Nephron (organoid): ENCODE measurements at regions not wholly inside any gene's neighbourhood (a gene's known extent, or its start where the extent isn't known, plus 50 kb on each side); places are given as distances from the start of the nearest gene placed in this dataset.

Source experiments
- H3K27ac Mint-ChIP-seq, 3 experiments: 2 replicates each; pipeline ENCODE4 v1.8.0; 2020; ENCODE audit warnings: mixed read lengths in 3 of 3, mild to moderate bottlenecking in 2 of 3, moderate library complexity in 1 of 3
- H3K27me3 Mint-ChIP-seq: 2 replicates; pipeline ENCODE4 v1.8.0; 2021; ENCODE audit warnings: low read depth, mild to moderate bottlenecking, moderate library complexity, mixed read lengths
- H3K36me3 Mint-ChIP-seq: 2 replicates; pipeline ENCODE4 v1.8.0; 2020; ENCODE audit warnings: low read depth, mixed read lengths
- H3K4me1 Mint-ChIP-seq: 2 replicates; pipeline ENCODE4 v1.8.0; 2020; ENCODE audit warnings: mixed read lengths
- H3K4me3 Mint-ChIP-seq, 3 experiments: 2 replicates each; pipeline ENCODE4 v1.8.0; 2020; ENCODE audit warnings: mild to moderate bottlenecking in 3 of 3, mixed read lengths in 3 of 3, moderate library complexity in 2 of 3
- H3K9me3 Mint-ChIP-seq: 2 replicates; pipeline ENCODE4 v1.8.0; 2020; ENCODE audit warnings: mixed read lengths
- CTCF ChIP-seq, 3 experiments: fragments of 200-600 bp; sonication (generic); IDR thresholded peaks; one replicate each; pipeline ENCODE4 v1.5.0; 2021; ENCODE audit warnings: antibody characterized with exemption in 3 of 3; ENCODE audit not compliant: unreplicated experiment in 3 of 3

- H3K4me3 Mint-ChIP-seq, result no peak overlapping the region
- no peak for TF ChIP-seq CTCF (IDR thresholded peaks at IDR 0.05; ENCODE audit: unreplicated experiment in 3 of 3)
- no peaks in the 10 kb centered on the region for H3K4me1 Mint-ChIP-seq
- peaks cover 3% of the 10 kb centered on the region for H3K9me3 Mint-ChIP-seq
- H3K27ac Mint-ChIP-seq, result peak overlapping the region in 1 of 3 experiments; percentile 10
- no peaks in the 10 kb centered on the region for H3K36me3 Mint-ChIP-seq
- no peaks in the 10 kb centered on the region for H3K27me3 Mint-ChIP-seq
Measured at GRCh38 chr1:79303040-79303439, 296.5 kb upstream of the ADGRL4 start.

DNA sequence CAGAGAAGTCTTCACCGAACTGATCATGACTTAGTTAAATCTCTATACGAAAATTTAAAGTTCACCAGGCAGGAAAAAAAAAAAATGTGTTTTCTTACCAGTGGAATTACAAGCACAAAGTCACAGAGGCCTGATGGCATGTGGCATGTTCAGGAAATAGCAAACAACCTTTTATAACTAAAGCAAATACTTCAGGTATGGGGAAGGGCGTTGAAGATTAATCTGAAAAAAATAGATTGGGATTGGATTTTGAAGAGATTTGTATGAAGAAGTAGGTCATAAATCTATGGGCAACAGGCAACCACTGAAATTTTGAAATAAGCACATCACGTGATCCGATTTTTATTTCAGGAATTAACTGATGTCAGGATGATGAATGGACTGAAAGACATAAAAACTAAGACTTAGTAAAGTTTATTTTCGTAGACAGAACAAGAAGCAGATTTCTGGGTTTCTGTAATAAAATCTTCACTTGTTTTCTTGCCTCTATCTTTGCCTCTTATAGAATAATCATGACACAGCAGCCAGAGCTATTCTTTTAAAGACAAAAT lies 295.9 kb upstream of the ADGRL4 start:
- Mint-ChIP-seq H3K36me3 (no peaks in the 10 kb centered on the region), H3K27ac (peak overlapping the region in 1 of 3 experiments; percentile 8), H3K27me3 (no peaks in the 10 kb centered on the region), H3K9me3 (peaks cover 3% of the 10 kb centered on the region), H3K4me1 (no peaks in the 10 kb centered on the region), H3K4me3 (no peak overlapping the region)
- no peak for TF ChIP-seq CTCF (IDR thresholded peaks at IDR 0.05; ENCODE audit: unreplicated experiment in 3 of 3)

GRCh38 chr1:79295967-79296366 lies 289.4 kb upstream of the ADGRL4 start:
- no peaks in the 10 kb centered on the region for H3K27me3 Mint-ChIP-seq
- no peak overlapping the region for H3K27ac Mint-ChIP-seq
- H3K9me3 Mint-ChIP-seq, result peaks cover 3% of the 10 kb centered on the region
- no peaks in the 10 kb centered on the region for H3K4me1 Mint-ChIP-seq
- no peak for TF ChIP-seq CTCF (IDR thresholded peaks at IDR 0.05; ENCODE audit: unreplicated experiment in 3 of 3)
- H3K36me3 Mint-ChIP-seq, result no peaks in the 10 kb centered on the region
- no peak overlapping the region for H3K4me3 Mint-ChIP-seq

DNA sequence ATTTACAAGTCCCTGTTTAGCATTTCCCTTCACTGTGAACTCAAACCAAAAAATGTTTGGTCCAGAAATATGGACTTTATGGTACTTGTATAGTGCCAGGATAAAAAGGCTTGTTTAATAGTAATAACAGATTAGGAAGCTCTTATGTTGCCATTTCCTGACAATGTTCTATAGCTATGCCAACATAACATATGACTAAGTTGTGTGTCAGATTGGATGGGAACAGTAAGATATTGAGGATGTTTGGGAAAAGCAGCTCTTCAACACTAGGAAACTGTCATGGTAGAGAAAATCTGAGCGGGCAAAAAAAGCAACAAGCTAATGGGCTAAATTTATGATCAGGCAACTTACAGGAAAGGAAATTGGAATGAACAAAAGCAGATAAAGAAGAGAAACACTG lies 287.1 kb upstream of the ADGRL4 start:
- Mint-ChIP-seq H3K27ac (no peak overlapping the region), H3K36me3 (no peaks in the 10 kb centered on the region), H3K9me3 (no peaks in the 10 kb centered on the region), H3K4me3 (no peak overlapping the region), H3K27me3 (no peaks in the 10 kb centered on the region), H3K4me1 (no peaks in the 10 kb centered on the region)
- no peak for TF ChIP-seq CTCF (IDR thresholded peaks at IDR 0.05; ENCODE audit: unreplicated experiment in 3 of 3)

DNA sequence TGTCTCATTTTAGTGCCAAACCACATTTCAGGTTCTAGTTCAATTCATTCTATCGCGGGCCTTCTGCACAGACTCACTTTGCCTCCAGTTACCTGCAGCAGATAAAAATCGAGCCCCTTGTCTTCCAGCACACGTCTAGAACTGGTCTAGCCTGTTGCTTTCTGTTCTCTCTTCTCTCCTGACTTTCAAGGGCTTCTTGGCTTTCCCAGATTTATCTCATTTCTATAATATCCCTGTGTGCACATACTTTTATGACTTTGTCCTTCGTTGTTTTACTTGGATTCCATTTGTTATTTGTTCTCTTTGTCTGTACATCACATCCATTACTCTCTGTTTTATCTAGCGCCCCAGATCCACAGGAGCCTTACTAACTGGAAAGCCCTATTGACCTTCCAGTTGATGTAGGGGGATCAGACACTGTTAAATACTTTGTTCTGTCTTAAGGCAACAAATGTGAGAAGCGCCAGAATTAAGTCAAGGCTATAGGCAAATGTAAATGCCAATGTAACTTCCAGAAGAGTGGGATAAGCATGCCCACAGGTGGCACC lies 284.5 kb upstream of the ADGRL4 start:
- no peaks in the 10 kb centered on the region for H3K36me3 Mint-ChIP-seq
- no peak overlapping the region for H3K4me3 Mint-ChIP-seq
- no peaks in the 10 kb centered on the region for H3K4me1 Mint-ChIP-seq
- no peak overlapping the region for H3K27ac Mint-ChIP-seq
- TF ChIP-seq CTCF (IDR thresholded peaks at IDR 0.05; ENCODE audit: unreplicated experiment in 3 of 3), result no peak
- no peaks in the 10 kb centered on the region for H3K27me3 Mint-ChIP-seq
- H3K9me3 Mint-ChIP-seq, result no peaks in the 10 kb centered on the region

GRCh38 chr1:79287982-79288381 lies 281.5 kb upstream of the ADGRL4 start:
- Mint-ChIP-seq H3K4me1 (no peaks in the 10 kb centered on the region), H3K36me3 (no peaks in the 10 kb centered on the region), H3K4me3 (no peak overlapping the region), H3K27me3 (no peaks in the 10 kb centered on the region), H3K27ac (no peak overlapping the region), H3K9me3 (no peaks in the 10 kb centered on the region)
- no peak for TF ChIP-seq CTCF (IDR thresholded peaks at IDR 0.05; ENCODE audit: unreplicated experiment in 3 of 3)
